ENCODE measurements at regions not wholly inside any gene's neighbourhood (a gene's known extent, or its start where the extent isn't known, plus 50 kb on each side); places are given as distances from the start of the nearest gene placed in this dataset.

- TF ChIP-seq ZNF274 (IDR thresholded peaks at IDR 0.05; ENCODE audit: low read depth, low read length) = no peak
- TF ChIP-seq SUZ12 (IDR thresholded peaks at IDR 0.05; ENCODE audit: extremely low read depth, insufficient read depth, insufficient read length) = no peak
- no peak for TF ChIP-seq YY1 (IDR thresholded peaks at IDR 0.05; ENCODE audit: insufficient read depth, insufficient read length)
These were observed 182.5 kb downstream of the TXNL1 start for GRCh38 chr18:56455874-56456273.
